GM19239 (cell line): ENCODE measurements at regions not wholly inside any gene's neighbourhood (a gene's known extent, or its start where the extent isn't known, plus 50 kb on each side); places are given as distances from the start of the nearest gene placed in this dataset.

ENCODE experiments used
- DNase-seq: peaks from one replicate; pipeline ENCODE4 v3.0.0; 2011; ENCODE audit warnings: low spot score; ENCODE audit not compliant: insufficient read length
- FAIRE-seq: peaks from 2 replicates; lab custom pipeline; 2011; peaks lifted over from hg19 to GRCh38; lab: Jason Lieb, UNC

DNA sequence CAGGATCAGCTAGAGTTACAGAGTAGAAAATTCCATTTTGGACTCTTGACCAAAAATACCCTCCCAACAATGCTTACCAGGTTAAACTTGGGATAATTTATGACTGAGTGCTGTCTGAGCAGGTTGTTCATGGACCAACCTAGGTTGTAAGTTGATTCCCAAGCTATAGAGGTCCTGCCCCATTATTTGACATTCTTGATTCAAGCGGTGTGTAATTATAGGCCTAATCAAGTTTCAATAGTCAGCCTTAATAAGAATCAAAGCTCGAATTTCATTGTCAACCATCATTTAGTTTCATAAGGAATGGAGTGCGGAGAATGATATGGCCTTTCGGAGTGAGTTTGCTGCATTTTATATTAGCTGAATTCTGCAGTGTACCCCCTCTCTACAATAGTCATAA lies 152.8 kb upstream of the FIGN start:
- no peak for DNase-seq
- no peak for FAIRE-seq

DNA sequence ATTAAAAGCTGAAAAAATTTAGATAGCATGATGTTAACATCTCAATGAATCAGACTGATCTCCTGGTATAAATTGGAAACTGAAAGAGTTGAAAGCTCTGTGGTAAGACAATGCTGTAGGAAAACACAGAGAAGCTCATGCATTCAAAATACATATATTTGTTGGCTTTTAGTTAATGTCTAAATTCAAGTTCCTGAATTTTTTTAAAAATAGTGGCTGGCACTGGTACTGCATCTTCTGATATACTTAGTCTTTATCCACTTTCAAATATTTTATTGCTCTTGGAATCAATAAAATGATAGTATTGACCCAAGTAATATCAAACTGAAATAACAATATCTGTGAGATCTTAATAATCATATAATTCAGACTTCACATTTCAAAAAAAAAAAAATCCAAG lies 151.4 kb upstream of the FIGN start:
- DNase-seq (no peak), FAIRE-seq (no peak)

DNA sequence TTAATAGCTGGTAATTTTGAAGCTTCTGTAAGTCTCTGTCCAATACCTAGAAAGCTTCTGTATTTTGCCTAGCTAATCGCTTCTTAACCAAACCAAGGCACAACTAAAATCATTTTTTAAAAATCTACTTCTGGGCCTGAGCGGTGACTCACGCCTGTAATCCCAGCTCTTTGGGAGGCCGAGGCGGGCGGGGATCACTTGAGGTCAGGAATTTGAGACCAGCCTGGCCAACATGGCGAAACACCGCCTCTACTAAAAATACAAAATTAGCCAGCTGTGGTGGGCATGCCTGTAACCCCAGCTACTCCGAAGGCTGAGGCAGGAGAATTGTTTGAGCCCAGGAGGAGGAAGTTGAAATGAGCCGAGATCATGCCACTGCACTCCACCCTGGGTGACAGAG lies 148.6 kb upstream of the FIGN start:
- DNase-seq = no peak
- FAIRE-seq = no peak

DNA sequence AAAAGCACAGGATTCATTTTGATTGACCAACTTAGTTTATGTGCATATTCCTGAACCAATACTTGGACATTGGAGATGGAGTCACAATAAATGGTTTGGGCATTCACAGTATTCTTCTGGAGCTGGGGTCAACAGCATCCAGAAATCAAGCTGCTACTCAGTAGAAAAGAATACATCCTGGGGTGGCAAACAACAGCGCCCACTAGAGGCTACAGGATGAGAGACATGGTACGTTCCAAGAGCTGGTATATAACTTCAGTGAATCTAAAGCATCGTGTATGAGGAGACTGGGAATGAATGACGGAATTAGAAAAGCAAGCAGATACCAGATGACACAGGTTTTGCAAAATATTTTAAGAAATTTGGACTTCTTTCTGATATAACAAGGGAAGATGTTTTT lies 142.9 kb upstream of the FIGN start:
- DNase-seq = no peak

DNA sequence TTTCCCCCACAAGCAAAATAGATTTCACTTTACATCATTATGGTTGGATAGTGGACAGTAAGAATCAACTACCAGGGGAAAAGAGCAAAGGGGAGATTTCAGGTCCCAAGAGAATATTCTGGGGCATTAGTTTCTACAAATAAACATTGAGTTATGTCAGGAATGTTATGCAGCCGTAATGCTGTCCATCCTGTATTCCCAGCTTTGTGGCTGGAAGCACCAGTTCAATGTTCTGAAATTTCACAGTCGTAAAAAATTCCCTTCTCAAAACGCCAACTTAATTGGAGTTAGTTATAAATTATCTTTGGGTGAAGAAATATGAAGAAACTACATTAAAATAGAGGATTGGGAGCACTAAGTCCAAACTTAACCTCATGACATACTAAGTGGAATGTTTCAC lies 141.5 kb upstream of the FIGN start:
- FAIRE-seq (no peak), DNase-seq (no peak)

More for the DNA sequence above, 142.9 kb upstream of the FIGN start:
- no peak for FAIRE-seq

DNA sequence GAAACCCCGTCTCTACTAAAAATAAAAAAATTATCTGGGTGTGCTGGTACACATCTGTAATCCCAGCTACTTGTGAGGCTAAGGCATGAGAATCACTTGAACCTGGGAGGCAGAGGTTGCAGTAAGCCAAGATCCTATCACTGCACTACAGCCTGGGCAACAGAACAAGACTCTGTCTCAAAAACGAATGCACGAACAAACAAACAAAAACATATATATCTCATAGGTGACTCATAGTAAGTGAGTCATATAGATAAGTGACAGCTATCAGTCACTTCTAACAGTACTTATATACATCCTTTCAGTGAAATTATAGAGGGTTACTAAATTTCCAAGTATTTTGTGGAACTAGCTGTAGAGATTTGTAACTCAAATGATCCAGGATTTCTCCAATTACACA lies 127.3 kb upstream of the FIGN start:
- DNase-seq = no peak
- no peak for FAIRE-seq

DNA sequence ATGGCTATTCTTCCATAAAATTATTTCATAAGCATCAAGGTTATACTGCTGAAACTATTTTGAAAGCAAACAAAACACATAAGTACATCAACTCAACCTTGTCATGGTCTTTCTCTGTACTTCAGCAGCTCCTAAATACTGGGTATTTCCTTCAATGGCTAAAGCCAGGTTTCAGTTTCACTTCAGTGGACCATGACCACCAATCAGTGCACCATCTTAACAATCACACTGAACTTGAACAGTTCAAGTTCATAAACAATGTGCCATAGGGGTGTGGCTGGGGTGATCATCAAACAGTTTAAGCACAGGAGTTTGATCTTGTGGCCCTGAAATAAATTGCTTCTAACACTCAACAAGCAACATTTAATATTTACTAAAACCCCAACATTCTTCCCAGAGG lies 124.1 kb upstream of the FIGN start:
- no peak for FAIRE-seq
- DNase-seq = no peak

DNA sequence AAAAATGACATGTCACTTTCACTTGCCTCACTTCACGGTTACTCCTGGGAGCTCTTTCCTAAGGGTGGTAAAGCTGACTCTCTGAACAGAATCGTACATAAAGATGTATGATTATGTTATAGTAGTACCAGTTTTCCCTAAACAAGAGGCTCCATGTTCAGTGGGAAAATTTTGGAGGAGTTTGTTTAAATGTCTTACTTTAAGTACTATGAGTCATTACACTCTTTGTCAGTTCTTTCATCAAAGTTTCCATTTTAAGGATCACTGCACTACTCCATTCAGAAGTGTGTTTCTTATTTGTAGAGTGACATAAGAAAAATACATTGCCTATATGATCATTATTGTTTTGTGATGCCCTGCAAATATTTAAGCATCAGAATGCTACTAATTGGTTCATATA lies 121.1 kb upstream of the FIGN start:
- DNase-seq (no peak), FAIRE-seq (no peak)

DNA sequence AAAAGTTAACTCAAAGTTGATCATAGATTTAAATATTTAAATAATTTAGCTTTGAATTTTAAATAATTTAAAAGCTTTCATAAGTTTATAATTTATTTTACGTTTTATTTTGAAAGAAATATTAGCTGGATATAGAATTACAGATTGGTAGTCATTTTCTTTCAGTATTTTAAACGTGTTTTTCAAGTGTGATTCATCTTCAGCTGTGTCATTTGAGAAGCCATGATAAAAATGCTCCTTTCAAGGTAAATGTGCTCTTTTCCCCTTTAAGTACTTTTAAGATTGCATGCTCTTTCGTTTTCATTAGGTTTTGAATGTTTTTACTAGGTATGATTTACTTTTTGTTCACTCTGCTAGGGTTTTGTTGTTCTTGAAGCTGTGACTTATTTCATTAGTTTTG lies 116.8 kb upstream of the FIGN start:
- FAIRE-seq = no peak
- no peak for DNase-seq

DNA sequence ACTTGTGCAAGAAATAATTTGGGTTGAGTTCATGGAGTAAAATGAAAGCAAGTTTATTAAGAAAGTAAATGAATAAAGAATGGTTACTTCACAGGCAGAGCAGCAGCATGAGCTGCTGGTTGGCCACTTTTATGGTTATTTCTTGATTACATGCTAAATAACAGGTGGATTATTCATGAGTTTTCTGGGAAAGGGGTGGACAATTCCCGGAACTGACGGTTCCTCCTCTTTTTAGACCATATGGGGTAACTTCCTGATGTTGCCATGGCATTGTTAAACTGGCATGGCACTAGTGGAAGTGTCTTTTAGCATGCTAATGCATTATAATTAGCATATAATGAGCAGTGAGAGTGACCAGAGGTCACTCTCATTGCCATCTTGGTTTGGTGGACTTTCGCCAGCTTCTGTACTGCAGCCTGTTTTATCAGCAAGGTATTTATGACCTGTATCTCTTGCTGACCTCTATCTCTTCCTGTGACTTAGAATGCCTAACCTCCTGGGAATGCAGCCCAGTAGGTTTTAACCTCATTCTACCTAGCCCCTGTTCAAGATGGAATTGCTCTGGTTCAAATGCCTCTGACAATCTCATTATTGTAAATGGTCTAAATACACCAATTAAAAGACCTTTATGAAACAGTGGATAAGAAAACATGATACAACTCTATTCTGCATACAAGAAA lies 114.1 kb upstream of the FIGN start:
- DNase-seq (no peak), FAIRE-seq (no peak)

DNA sequence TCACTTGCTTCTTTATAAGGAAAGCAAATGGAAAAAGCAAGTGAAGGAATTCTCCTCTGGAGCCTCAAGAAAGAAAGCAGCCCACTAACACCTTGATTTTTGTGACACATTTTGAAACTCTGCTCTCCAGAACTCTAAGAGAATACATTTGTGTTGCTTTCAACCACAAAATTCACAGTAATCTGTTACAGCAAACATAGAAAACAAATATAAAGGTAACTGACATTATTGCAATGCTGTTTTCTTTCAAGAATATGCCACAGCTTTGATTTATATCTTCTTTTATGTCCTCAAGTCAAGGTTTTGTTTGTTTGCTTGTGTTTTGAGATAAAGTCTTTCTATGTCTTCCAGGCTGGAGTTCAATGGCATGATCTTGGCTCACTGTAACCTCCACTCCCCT lies 103.1 kb upstream of the FIGN start:
- FAIRE-seq (no peak), DNase-seq (no peak)

DNA sequence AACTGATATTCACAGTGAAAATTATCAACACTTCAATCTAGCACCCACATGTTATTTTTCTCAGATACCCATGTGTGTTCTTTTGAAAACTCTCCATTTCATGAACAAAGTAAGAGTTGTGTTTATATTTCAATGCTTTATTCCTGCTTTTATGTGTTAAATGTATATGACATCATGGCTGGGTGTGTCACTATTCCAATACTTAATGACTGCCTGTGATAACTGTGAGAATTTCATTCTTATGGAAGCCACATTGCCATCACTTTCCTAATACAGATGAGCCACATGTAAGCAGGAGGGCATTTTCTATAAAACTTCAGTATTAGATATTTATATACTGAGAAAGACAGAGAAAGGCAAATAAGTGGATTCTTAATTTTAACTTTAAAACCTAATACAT lies 100.4 kb upstream of the FIGN start:
- no peak for DNase-seq
- no peak for FAIRE-seq

DNA sequence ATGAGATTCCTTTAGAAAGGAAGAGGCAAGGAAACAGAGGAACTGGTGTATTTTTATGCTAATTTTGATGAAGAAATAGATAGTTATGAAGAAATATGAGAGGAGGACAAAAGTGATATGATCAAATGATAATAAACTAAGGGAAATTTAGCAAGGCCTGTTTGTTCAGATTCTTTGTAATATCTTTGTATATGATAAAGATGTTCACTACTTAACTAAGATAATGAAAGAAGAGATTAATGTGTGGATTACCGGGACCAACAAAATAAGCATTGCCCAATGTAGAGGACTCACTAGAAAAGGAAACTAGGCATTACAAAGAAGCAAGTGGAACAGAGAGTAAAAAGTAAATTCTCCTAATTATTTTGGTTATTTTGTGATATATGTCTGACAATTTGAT lies 99.0 kb upstream of the FIGN start:
- FAIRE-seq (no peak), DNase-seq (no peak)

DNA sequence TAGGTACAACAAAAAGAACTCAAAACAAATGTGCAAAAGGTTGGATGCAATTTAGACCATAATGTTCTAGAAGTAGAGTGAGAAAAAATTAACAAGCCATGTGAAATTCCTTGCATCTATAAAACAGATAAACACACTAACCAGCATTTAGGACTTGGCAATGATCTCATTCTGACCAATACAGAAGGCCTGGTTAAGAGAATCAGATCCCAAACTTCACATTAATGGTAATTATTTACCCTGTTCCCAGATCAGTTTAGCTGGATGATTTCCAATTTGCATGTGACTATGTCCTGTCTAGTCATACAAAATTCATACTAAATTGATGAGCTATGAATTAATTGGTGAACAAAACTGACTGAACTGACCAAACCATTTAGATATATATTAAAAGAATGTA lies 98.4 kb upstream of the FIGN start:
- DNase-seq (no peak), FAIRE-seq (no peak)

DNA sequence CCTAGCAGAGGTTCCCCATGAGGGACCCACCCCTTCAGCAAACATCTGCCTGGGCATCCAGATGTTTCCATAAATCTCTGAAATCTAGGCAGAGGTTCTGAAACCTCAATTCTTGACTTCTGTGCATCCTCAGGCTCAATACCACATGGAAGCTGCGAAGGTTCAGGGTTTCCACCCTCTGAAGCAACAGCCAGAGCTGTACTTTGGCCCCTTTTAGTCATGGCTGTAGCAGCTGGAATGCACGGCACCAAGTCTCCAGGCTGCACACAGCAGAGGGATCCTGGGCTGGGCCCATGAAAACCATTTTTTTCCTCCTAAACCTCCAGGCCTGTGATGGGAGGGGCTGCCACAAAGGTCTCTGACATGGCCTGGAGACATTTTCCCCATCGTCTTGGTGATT lies 93.0 kb upstream of the FIGN start:
- DNase-seq (no peak), FAIRE-seq (no peak)

DNA sequence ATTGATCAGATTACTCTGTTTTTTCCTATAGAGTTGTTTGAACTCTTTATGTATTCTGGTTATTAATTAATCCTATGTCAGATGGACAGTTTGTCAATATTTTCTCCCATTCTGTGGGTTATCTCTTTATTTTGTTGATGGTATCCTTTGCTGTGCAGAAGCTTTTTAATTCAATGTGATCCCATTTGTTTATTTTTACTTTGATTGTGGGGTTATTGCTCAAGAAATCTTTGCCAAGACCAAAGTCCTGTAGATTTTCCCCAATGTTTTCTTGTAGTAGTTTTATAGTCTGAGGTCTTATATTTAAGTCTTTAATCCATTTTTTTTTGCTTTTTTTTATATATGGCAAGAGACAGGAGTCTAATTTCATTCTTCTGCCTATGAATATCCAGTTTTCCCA lies 86.2 kb upstream of the FIGN start:
- DNase-seq (no peak), FAIRE-seq (no peak)

DNA sequence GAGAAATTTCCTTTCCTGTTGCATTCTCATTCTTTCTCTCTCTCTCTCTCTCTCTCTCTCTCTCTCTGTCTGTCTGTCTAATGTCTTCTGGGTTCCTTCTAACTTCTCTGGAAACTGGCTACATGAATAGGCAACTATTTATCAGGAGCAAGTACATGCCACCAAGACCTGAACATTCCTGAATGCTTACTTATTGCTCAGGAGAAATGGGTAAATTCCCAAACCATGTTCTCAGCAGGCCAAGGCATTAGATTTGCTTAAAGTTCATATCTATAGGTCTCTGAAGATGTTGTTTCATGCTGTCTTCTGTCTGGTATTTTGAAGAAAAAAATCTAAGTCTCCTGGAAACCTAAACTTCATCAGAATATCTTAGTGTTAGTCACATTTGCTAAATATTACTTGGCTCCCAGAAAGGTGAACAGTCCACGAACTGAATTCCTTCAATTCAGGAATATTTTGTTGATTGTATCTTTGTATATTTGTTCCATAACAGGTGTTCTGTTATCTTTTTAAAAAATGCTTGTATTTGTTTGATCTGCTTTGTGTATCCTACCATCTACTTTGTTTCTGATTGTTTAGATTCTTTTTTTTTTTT lies 77.2 kb upstream of the FIGN start:
- FAIRE-seq = no peak

DNA sequence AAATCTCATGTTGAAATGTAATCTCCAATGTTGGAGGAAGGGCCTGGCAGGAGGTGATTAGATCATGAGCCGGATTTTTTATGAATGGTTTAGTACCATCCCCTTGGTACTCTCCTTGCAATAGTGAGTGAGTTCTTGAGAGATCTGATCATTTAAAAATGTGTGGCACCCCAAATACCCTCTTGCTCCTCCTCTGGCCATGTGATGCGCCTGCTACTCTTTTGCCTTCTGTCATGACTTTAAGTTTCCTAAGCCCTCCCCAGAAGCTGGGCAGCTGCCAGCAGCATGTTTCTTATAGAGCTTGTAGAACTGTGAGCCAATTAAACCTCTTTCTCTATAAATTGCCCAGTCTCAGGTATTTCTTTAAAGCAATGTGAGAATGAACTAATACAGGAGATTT lies 72.6 kb upstream of the FIGN start:
- DNase-seq (no peak), FAIRE-seq (no peak)

More for the DNA sequence above, 77.2 kb upstream of the FIGN start:
- no peak for DNase-seq

DNA sequence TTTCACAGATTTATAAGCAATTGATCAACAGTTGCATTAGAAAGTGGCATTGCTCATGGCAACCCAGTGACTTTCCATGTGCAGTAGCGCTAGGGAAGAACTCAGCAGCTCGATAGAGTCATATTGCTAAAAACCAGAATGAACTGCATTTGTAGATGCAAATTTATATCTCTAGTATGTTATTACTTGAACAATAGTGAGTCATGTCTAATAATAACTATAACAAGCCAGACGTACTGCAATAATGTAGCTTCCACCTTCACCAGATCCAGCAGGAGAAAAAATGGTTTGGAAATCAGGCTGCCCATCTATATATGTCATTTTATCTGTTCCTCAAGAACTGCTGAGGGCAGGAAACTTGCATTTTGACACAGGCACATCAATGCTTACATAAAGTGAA lies 66.5 kb upstream of the FIGN start:
- no peak for FAIRE-seq
- DNase-seq = no peak

DNA sequence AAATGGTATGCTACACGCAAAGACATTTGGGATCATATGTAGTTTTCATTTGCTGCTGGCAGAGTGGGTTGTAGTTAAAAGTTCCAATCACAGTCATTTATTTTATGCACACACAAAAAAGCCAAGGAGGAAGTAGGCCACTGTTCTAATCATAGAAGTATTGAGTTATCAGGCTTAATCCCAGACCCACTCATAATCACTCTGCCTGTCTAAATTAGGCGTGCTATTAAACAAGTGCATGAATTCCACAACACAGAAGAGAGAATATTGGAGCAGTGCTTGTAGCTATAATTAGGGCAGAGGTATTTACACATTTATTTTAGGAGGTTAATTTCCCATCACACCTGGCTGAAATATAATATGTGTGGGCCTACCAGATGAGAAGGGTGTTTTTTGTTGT lies 65.7 kb upstream of the FIGN start:
- FAIRE-seq (no peak), DNase-seq (no peak)

DNA sequence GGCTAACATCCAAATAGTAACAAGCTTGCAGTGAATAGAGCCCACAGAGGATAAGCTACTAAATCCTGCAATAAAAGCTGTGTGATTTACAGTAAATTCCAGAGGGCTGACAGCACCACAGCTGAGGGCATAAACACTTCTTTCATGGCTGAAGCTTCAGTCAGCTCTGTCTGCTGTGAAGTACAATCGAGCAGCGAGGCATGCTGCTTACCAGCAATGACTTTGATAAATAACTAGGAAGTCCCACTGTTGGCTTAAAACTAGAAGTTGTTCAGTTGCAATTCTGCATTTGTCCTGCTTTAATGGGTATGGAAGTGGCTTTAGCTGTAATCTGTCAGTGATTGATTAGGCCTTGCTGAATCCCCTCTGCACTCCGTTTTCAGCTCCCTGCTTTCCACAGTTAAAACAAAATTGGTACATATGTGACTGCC lies 65.2 kb upstream of the FIGN start:
- no peak for DNase-seq
- no peak for FAIRE-seq

DNA sequence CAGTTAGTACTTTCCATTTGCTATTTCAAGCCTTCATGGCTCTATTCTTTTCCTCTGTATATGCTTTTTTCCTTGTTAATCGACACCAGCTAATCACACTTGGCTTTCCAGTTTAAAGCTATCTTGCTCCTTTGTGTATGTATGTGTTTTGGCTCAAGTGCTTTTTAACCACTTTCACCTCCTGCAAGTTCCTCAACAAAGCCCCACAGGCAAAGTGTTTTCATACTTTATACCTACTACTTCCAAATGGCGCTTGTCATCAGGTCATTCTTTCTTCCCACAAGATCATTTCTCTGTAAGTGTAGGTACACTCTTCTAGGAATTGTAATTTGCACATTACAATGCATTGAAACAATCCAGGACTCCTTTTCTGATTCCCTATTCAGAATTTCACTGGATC lies 64.0 kb upstream of the FIGN start:
- FAIRE-seq (no peak), DNase-seq (no peak)
